Stimulated activated CD8-positive, alpha-beta memory T cell treated with anti-CD3 and anti-CD28 coated beads, Interleukin-15, amount 100 ng/mL, for 1 hour (primary cell): ENCODE measurements at regions not wholly inside any gene's neighbourhood (a gene's known extent, or its start where the extent isn't known, plus 50 kb on each side); places are given as distances from the start of the nearest gene placed in this dataset.
"Not testable (repeated sequence)": the region's sequence is repeated elsewhere in the genome, so short reads cannot be mapped to it uniquely, and the experiment has no call there.

Experiments used
- DNase-seq: peaks from one replicate; pipeline ENCODE4 v3.0.0-alpha.2; 2020; ENCODE audit warnings: low read depth

- DNase-seq, result no peak
Observed at GRCh38 chr2:12624384-12624783, 92.4 kb upstream of the TRIB2 start.

DNA sequence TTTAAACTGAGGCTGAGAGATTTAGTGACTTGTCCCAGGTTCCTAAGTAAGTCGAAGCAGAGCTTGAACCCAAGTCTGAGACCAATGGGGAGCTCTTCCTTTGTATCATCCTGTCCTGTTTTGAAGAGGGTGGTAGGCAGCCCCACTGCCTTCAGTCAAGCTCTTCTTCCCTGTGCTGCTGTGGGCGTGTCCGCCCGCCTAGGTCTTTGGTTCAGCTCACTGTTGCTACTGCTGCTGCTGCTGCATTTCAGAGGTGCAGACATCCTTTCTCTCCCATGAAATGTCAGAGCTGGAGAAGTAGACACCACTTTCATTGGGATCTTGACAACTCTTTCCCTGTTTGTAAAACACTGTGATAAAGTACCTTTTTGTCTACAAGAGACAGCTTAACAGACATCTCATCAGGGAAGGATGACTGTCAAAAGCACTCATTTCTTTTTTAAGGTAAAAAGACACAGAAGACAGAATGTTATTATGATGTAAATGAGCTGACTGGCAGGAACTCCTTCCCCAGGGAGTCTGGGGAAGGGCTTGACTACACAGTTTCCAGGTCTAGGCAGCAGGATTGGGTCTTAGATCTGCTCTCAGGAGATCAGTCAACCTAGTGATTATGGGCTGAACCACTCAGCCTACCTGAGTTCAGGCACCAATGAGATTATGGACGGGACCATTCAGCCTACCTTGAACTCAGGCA is 91.7 kb upstream of the TRIB2 start:
- DNase-seq, result no peak

GRCh38 chr2:12628541-12628940 is 88.2 kb upstream of the TRIB2 start:
- DNase-seq, result not testable (repeated sequence)

DNA sequence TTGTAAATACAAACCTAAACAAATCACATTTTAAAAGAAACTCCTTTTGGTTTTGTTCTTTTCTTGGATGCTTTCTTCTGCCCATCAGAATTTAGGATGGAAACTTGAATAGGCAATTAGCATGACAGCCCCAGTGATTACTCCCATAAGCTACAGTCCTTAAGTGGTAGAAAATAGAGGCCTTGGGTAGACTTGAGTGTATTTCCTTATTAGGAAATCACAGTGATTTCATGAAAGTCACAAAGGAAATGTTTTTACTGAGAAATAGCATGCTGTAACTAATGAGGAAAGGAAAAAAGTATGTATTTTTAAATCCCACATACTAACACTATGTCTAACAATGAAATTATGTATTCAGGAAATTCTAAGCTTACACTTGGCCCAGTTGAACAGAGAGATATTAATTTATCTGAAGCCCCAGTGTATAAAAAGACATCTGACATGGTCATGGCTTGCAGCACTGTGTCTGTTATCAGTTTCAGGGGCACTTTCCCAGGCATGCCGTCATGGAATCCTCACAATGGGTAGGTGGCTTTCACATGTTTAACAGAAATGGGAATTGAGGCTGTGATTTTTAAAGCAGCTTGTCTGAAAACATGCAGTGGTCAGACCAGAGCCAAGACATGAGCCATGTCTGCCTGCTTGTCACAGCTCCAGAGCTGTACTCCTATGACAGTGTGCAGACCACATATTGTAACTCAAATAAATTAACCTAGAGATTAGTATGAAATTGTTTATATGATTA is 79.7 kb upstream of the TRIB2 start:
- no peak for DNase-seq

DNA sequence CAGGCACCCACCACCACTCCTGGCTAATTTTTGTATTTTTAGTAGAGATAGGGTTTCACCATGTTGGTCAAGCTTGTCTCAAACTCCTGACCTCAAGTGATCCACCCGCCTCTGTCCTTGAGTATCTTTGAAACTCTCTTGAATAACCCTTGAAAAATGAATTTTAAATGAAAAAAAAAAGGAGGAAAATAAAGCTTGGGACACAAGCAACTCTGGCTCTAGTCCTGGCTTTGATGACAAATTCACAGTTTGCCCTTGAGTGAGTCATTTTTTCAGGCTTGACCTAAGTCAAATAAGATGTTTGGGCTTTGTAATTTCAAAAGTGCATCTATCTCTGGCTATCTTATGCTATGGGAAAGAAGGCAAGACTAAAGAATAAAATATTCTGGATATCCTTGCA is 79.0 kb upstream of the TRIB2 start:
- no peak for DNase-seq

- DNase-seq, result no peak
Observed at GRCh38 chr2:12641441-12641840, 75.3 kb upstream of the TRIB2 start.

GRCh38 chr2:12642332-12642731 is 74.4 kb upstream of the TRIB2 start:
- DNase-seq, result no peak

- no peak for DNase-seq
Observed at GRCh38 chr2:12642859-12643258, 73.9 kb upstream of the TRIB2 start.

- DNase-seq, result no peak
Observed at GRCh38 chr2:12649602-12650400, 66.9 kb upstream of the TRIB2 start.

DNA sequence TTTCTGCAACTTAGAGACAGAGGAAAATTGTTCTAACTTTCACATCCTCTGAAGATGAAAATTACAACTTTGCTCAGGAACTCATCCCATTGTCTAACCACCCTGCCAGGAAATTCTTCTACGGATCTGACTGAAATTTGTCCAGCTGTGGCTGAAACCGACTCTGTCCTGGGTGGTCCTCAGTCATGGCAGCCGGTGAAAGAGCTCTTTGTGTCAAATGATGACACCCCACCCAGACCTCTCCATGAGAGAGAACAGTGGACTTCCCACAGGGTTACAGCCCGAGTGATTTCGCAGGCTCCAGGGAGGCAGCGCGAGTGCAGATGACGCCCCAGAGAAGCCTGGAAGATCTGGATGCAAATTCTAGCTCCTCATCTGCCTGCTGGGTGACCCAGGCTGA is 65.1 kb upstream of the TRIB2 start:
- no peak for DNase-seq

DNA sequence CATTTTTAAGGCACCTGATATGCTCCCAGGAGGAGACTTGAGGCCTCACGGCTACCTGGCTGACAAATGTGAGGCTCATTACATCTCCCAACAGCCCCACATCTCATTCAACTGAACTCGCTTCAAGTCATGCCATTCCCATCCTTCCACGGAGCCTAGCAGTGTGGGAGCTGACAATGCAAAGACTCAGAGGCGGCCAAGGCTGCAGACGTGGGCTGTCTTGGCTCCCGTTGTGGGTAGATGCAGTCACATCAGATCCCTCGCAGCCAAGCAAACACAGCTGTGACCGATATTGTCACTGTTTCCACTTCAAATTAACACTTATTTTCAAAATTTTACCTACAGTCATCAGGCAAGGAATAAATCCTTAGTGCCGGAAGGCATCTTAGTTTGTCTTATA is 64.0 kb upstream of the TRIB2 start:
- DNase-seq, result no peak

DNA sequence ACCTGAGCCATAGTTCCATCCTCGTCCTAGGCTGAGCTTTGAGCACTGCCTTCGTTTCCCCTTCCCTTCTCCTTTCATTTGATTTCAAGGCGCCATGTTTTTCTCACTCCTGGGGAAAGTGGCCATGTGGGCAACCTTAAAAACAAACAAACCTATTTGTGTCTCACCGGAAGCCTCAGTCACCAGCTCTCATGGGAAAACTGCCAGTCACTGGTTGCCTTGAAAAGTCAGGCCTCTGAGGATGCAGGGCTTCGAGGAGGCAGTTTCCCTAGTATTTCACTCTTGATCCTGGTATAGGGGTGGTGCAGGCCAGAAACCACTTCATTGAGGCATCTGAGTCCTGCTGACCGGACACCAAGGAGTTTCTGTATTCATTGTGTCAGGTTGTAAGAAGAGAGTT is 59.2 kb upstream of the TRIB2 start:
- DNase-seq, result no peak

DNA sequence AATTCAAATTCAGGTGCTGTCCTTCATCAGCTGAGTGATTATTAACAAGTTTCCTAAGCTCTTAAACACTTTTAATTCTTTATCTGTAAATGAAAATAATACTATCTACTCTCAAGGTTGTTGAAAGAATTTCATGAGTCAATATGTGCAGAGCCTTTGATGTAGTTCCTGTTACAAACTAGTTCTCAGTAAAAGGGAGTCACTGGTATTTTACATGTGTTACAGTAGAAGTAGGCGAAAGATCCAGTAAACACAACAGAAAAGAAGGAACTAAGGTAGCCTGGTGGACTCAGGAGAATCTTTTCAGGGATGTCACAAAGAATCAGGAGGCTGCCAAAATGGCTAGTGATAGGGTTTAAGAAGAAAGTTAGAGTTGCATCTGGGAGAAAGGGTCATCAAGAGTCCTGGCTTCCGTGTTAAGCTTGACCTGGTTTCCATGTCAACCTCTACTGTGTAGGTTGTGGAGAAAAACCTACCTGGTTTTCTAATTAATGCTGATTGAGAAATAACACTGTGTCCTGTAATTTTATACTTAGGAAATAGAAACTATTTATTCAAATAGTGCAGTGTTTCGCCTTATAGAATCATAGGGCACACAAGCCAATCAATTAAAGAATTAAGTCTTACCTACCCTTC is 58.3 kb upstream of the TRIB2 start:
- no peak for DNase-seq

DNA sequence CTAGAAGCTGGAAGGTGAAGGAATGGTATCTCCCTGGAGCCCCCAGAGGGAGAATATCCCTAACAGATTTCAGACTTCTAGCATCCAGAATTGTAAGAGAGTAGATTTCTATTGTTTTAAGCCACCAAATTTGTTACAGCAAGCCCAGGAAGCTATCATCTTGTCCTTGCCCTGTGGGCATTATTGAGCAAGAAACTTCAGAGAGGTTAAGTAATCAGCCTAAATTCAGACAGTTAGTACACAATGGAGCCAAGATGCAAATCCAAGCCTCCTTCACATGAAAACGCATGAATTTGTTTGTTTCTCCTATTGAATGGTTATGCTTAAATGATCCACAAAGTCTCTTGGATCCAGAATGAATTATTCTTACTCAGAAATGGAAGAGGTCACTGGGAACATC is 55.2 kb upstream of the TRIB2 start:
- no peak for DNase-seq

DNA sequence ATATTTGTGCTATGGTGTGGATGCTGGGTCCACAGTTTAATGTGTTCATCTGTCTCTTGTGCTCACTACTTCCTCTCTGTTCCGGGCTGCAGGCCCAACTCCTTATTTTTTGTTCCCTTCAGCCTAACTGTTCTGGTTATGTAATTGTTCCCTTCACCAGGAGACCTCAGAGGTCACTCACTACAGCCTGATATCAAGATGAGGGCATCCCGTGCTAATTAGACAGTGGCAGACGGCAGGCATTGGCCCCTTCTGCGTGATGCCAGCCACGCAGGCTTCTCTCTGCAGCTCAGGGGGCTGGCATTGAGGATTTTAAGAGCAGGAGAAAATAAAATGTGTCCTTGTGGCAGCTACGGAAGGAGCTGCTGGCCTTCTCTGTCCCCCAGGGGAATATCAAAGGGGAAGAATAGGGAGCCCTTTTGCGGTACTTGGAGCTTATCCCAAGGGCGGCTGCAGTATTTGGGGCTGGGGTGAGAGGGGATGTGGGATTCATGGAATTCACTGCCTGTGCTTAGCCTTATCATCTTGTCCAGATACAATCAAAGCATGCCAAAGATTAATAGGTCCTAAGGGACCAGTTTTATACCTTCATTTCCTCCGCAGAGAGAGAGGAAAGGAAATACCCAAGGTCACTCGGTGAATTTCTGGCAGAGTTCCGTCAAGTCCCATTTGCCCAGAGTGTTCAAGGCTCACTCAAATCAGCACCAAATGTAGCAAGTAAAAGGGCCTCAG is 53.3 kb upstream of the TRIB2 start:
- DNase-seq, result no peak

DNA sequence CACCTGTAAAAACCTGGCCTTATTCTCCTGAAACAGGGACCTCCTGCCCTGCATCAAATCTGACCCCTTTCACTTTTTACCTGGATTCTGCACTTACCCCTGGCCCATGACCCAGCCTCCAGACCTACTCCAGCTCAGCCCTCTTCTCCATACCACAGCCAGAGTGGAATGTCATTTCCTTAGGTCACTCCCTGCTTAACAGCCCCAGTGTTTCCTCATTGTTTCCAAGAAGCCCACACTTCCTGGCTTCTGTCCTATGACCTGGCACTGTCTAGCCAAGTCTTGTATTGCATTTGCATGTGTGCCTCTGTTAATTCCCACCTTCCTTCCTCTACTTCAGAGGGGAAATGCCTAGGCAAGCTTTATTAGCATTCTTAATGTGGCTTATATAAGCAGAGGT is 51.4 kb upstream of the TRIB2 start:
- DNase-seq, result no peak

DNA sequence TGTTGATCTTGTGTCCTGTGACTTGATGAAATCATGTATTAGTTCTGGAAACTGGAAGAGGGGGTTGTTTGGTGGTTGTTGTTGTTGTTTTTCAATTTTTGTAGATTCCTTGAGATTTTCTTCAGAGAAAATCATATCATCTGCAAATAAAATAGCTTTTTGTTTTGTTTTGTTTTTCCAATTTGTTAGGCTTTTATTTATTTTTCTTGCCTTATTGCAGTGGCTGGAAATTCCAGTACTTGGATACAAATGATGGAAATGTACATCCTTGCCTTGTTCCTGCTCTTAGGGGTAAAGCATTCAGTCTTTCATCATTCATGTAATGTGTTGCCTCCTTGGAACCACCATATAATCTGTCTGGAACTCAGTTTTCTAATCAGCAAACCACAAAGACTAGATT is 50.3 kb upstream of the TRIB2 start:
- DNase-seq, result no peak
